TTC549 (cell line): ENCODE measurements at regions not wholly inside any gene's neighbourhood (a gene's known extent, or its start where the extent isn't known, plus 50 kb on each side); places are given as distances from the start of the nearest gene placed in this dataset.
"Not testable (repeated sequence)": the region's sequence is repeated elsewhere in the genome, so short reads cannot be mapped to it uniquely, and the experiment has no call there.

ENCODE experiments used
- FAIRE-seq: peaks from 2 replicates; lab custom pipeline; 2012; peaks lifted over from hg19 to GRCh38; lab: Jason Lieb, UNC

DNA sequence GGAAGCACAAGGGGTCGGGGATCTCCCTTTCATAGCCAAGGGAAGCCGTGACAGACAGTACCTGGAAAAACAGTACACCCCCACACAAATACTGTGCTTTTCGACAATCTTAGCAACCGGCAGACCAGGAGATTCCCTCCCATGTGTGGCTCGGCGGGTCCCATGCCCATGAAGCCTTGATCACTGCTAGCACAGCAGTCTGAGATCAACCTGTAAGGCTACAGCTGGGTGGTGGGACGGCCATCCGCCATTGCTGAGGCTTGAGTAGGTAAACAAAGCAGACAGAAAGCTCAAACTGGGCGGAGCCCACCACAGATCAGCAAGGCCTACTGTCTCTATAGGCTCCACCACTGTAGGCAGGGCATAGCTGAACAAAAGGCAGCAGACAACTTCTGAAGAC is 180.2 kb upstream of the SOX6 start:
- no peak for FAIRE-seq

DNA sequence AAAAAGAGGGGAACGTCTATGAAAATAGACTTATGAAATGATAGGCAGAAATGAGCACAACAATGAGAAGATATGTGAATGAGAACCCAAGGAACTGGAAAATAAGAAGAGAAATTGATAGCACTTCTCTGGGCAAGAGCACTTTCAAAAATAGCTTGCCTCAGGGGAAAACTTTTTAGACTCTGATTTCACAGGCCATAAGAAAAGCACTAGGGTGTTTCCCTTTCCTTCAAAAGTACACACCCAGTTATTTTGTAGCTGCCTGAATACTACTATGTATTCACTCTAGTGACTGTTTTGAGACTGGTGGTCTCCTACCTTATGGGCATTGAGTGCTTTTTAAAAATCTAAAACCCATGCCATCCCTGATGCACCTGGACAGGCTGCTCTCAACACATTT is 172.3 kb upstream of the SOX6 start:
- no peak for FAIRE-seq

DNA sequence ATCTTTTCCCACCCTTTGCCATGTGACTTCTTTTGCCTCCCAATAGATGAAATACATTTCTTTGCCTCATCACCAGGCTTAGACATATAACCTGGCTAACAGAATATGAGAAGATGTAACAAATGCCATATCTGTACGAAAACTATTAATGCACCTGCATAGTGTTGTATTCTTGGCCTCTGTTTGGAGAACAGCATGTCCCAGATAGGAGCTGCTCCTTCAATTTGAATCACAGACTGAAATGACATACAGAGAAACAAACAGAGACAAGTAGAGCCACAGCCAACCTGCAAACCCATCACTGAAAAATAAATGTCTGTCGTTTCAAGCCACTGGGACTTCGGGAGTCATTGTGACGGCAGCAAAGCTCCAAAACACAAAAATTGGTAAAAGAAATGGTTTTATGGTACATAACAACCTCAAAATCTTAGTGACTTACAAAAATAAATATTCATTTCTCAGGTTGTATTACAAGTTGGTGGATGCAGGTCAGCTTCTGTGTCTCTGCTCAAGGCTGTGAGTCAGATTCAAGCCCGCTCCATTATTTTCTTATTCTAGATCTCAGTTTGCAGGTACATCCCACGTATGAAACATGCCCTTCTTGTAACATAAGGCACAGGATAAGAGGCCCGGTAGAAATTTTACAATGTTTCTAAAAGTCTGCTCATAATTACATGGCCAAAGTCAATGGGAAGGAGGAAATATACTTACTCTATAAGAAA is 171.3 kb upstream of the SOX6 start:
- FAIRE-seq = no peak

DNA sequence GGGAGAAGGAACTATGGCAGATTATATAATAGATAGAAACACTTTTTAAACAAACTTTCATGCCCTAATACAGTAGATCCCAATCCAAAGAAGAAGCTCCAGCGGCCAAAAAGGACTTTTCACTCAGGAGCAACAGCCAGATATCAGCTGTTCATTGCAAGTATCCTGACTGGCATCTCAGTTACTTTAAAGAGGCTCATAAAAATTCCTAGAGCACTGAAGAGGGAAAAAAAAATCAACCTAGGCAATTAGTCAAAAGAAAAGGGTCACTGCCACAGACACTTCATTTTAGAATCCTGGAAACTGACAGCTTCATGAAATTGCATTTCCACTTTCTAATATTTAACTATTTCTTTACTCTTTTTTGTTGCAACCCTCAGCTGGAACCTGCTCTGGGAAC is 170.6 kb upstream of the SOX6 start:
- FAIRE-seq = no peak

DNA sequence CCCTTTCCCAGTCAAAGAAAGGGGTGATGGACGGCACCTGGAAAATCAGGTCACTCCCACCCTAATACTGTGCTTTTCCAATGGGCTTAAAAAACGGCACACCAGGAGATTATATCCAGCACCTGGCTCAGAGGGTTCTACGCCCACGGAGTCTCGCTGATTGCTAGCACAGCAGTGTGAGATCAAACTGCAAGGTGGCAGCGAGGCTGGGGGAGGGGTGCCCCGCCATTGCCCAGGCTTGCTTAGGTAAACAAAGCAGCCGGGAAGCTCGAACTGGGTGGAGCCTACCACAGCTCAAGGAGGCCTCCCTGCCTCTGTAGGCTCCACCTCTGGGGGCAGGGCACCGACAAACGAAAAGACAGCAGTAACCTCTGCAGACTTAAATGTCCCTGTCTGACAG is 164.4 kb upstream of the SOX6 start:
- FAIRE-seq = not testable (repeated sequence)

DNA sequence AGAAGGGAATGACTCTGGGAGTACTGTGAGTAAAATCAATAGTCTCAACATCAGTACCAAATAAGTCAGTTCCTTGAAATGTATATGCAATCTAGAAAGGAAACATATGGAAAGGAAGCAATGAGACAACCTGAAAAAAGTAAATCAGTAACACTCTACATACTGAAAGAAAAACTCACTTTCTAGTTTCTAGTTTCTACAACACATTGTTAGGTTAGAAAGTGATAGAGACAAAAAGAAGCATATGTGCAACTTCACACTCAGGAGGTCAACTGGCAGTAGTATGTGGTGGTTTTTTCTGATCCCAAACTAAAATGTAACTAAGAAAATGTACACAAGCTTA is 156.5 kb upstream of the SOX6 start:
- no peak for FAIRE-seq

DNA sequence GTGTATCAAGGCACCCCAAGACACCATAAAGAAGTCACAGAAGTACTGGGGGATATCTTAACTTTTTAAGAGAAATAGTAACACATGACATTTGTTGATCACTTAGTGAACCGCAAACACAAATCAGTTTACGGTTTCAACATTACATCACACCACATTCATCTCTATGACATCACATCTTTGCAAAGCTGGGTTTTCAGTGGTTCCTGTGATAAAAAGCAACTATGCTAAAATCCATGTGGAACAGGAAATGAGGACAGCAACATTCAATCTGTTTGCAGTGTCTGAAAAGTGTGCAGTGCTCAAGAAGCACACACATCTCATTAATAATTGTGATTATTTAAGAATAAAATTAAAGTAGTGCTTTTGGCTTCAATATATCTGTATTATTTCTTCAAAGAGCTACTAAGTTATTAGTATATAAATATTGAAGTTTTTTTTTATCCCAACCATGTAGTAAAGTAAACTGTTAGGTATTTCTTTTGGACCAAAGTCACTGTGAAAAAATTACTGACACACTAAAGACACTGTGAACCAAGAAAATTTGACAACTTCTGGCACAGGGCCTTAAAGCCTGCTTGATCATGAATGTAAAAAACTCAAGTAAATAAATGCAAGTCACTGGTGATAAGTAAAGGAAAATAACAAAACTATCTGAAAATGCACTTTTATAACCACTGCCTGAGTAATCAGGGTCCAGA is 156.0 kb upstream of the SOX6 start:
- FAIRE-seq = no peak

DNA sequence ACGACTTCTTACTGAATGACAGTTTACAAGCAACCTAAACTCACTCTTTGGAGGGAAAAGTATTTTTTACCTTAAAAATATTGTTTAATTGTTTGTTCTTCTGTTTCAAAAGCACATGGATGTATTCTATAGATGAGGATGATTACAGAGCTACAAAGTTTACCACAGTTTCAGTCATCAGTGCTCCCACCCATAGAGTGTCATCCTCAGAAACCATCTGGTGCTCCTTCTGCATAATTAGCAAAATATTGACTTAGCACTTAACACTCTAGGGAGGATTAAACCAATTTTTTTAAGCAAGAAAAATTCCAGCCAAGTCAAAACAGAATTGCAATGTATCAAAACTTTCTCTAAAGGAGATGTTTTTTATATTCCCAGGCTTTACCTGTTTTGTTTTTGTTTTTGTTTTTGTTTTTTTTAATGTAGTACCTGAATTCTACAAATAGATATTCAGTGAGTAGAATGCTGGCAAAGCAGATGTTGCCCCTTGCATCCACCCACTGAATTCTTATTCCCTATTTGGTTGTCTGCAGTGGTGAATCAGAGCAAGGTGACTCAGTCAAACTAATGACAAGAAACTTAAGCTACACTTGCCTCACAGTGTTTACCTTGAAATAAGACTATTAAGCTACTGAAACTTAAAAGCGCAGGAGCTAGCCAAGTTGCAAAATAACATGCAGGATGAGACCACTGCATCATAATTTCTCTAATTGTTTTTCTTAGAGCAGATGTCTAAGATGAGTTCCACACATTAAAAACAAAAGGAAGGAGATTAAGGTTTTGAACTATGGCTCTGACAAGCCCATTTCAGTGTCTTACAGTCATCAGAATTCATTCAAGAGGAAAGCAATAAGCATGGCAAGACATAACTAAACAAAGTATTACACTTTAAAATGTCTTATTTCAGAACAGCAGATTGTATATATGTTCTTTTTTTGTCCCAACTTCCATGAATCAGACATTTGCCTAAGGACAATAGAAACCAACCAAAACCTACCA is 155.1 kb upstream of the SOX6 start:
- no peak for FAIRE-seq

DNA sequence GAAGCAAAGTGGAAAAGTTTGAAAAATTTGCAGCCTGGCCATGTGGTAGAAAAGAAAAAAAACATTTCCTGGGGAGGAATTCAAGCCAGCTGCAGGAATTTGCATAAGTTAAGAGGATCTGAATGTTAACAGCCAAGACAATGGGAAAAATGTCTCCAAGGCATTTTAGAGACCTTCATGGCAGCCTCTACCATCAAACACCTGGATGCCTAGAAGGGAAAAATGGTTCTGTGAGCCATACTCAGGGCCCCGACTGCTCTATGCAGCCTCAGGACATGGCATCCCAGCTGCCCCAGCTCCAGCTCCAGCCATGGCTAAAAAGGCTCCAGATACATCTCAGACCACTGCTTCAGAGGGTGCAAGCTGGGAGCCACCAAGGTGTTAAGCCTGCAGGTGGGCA is 149.1 kb upstream of the SOX6 start:
- FAIRE-seq = no peak

DNA sequence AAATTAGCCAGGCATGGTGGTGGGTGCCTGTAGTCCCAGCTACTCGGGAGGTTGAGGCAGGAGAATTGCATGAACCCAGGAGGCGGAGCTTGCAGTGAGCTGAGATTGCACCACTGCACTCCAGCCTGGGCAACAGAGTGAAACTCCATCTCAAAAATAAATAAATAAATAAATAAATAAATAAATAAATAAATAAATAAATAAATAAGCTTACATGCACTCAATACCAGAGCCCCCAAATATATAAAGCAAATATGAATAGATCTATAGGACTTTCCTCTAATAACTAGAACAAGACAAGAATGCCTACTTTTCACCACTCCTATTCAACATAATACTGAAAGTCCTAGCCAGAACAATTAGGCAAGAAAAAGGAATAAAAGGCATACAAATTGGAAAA is 147.5 kb upstream of the SOX6 start:
- FAIRE-seq = not testable (repeated sequence)

DNA sequence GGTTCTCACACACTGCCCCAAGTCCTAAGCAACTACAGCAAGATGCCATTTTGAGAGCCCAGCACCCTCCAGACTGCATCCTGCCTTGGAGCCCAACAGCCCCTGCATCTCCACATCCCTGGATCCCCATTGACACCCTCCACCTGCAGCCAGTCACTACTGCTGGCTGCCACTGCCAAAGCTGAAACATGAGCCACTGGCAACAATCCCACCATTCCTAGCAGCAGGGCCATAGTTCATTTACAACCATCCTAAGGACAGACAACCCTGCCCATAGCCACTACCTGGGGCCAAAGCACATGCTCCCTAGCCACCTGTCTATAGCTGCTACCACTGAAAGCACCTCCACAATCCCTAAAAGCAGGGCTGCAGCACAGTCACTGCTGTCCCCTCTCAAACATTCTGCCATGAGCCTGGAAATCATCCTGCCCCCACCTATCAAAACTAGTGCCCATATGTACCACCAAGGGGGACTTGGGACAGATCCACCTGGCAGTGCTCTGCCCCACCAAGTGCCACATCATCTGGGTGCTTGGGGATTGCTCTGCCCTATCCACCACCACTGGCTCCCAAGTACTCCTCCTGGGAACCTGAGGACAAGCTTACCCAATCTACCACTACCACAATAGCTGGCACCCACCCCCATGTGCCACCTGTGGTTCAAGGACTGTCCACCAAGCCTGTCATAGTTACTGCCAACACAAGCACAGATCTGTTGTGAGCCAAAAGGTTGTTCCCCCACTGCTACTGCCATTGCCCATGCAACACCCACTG is 138.8 kb upstream of the SOX6 start:
- FAIRE-seq = no peak

DNA sequence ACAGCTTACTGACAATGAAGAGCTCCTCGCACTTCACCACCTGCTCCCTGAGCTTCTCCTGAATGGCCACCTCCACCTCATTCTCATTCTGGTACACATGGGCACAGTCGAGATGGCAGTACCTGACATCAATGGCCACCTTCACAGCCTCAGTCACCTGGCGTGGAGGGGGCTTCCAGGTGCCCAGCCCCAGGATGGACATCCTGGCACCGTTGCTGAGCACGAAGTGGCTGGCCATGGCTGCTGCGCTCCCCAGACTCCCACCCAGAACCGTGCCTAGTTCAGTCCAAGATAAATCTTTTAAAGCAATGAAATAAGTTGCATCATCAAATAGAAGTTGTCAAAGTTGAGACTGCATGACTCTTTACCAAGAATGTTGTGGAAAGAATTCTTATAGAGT is 128.1 kb upstream of the SOX6 start:
- no peak for FAIRE-seq

DNA sequence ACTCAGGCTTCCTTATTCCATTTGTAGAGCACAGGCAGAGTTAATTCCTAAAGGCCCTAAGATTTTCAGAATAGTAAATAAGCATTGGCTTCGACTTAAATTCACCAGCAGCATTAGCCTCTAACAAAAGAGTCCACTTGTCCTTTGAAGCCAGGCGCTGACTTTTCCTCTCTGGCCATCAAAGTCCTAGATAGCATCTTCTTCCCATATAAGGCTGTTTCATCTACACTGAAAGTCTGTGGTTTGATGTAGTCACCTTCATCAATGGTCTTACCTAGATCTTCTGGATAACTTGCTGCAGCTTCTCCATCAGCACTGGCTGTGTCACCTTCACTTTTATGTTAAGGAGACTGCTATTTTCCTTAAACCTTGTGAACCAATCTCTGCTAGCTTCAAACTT is 118.3 kb upstream of the SOX6 start:
- no peak for FAIRE-seq

DNA sequence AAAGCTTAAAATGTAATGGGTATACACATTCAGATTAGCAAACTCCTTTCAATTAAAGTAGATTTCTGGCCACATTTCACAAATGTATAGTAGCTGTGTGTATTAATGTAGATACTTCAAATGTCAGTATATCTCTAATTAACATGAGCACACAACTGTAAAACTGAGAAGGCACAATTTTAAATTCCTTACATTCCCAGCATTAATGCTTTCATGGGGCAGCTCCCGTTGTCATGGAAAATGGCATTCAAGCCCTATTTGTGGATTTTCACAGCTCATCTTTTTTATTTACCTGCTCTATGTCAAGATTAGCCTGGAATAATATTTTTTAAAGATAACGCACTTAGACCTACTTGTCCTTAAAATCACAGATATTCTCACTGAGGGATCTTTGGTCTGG is 113.6 kb upstream of the SOX6 start:
- FAIRE-seq = no peak

DNA sequence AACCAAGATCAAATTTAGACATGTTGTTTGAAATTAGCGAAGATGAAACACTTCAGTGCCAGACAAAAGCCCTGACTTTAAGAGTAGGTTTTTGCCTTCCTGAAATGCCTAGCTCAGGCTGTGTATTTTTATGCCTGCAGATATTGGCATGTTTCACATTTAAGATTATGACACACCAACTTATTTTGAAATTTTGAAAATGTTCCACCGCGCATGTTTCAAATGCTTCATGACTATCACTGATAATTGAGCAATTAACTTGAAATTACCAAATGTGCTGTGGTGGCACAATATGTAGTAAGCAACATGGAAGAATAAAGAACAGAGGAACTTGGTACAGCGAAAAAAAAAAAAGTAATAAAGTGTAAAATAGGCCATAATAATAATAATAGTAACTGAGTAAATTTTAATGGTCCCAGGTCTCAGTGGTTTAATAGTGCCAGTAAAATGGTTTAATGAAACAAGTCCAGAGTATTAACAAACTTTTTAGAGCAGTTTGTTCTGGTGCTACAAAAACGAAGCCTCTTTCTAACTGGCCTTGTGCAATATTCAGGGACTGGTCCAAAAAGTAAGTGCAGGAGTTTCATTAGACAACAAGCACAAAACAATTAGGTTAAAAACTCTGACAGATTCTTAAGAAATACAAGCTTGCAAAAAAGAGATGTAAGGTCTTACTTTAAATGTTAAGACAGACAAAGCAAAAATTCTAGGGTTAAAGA is 112.5 kb upstream of the SOX6 start:
- FAIRE-seq = no peak

DNA sequence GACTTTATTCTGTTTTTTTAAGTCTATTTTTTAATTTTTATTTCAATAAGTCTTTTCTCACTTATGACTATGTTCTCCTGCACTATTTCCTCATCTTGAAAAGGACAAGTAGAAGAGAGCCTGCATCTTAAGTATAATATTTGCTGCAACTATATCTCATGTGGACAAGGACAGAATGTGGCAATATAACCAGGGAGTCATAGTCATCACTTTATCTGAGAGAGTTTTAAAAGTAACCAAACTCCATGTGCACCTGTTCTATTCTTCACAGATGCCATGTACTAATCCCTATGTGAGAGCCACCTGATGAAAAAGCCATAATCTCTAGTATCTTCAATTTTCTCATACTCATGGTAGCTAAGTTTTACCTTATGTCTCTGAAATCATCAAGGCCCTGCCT is 104.2 kb upstream of the SOX6 start:
- no peak for FAIRE-seq

DNA sequence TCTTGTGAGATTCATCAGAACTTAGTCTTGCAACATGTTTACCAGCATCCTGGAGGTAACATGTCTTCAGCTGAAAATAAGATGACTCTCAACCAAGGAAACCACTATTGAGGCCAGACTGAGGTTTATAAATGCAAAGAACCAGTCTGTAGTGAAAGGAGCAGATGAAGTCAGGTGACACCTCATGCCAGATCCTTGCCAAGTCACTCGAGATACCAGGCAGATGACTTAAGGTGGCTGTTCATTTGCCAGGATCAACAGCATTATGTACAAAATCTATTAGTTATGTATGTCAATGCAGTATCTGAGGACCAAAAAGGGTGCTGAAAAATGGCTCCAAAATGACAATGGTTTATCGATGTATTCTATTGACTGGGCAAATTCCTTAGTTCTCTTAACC is 100.0 kb upstream of the SOX6 start:
- no peak for FAIRE-seq

DNA sequence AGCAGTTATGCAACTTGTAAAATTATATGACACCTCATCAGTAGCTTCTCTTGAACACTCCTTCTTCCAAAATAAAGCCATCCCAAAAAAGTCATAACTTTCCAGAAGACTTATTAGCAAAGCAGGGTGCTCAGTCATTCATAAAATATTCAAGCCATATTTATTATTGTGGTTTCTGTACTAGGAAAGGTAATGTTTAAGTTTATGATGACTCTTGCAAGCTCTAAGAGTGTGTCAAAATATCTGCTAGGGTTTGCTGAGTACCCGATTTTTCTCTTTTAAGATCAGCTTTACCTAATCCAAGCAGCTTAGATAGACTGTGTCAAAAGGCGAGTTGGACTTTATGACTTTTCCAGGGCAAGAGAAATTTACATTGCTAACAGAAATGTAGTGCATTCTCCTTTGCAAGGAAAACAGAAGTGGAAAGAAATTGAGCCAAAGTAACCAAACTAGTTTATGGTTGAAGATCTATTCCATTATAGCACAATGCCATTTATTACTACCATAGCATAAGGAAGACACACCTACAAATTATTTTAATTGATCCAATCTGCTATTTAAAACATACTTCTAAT is 98.0 kb upstream of the SOX6 start:
- no peak for FAIRE-seq

DNA sequence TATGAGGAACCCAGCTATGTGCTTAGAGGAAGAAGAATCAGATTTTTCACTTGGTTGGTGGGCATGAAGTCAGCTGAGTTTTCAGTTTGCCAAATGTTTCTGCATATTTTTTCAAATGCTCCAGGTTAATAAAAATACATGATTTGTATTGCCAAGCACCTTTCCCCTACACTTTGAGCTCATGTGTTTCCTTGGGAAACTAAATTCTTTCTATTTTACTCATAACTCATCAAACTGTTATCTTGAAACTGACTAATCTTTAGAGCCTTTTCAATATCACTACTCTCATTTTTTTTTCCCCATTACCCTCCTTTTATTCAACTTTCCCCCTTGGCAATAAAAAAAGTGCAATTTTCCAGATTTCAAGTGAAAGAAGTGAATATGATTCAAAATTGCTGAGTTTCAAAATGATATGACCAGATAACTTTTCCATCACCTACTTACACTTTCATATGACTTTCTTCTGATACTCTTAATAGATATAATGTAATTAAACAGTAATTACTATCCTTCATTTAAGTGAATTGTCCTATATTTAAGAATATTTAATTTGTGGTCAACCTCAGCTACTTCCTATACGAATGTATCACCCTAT is 91.9 kb upstream of the SOX6 start:
- no peak for FAIRE-seq

DNA sequence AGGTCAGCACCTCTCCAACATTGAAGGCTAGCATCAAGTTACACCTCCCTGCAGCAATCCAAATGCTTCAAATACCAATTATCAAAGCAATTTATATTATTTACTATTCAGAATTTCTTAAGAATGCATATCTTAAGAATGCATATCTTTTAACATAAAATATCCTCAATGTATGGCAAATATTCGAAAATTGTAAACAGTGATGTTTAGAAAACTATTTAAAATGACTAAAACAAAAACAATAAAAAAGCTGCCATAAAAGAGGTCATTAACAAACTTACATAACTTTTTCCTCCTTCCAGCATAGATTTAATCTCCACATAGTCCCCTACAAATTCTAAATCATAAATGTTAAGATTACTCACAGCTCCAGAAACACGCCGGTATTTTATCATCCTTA is 85.1 kb upstream of the SOX6 start:
- FAIRE-seq = no peak

DNA sequence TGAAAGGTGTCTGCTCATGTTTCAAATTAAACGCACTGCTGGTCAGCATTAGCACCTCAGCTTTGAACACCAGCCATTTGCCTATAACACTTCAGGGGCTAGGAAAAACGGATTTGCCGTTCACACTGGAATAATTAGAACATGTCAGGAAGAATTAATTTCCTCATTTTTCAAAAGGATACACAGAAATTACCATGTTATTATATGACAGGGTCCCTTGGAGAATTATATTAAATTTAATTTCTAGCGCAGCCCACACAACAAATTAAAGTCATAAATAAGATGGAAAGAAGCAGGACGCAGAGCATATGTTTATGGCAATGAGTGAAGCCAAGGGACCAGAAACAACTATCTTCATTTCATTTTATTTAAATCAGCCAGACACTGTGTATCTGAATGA is 83.8 kb upstream of the SOX6 start:
- no peak for FAIRE-seq
